Stomach (tissue), 8 donors: ENCODE measurements at regions not wholly inside any gene's neighbourhood (a gene's known extent, or its start where the extent isn't known, plus 50 kb on each side); places are given as distances from the start of the nearest gene placed in this dataset.
A peak's percentile ranks its signal among the peaks of the same experiment; 100 is the strongest.
"Not testable (repeated sequence)": the region's sequence is repeated elsewhere in the genome, so short reads cannot be mapped to it uniquely, and the experiment has no call there.

Experiments used
- DNase-seq, 2 donors: peaks; one replicate each; pipeline versions ENCODE4 v3.0.0 to v3.0.0-alpha.2; 2013 to 2019
- H3K27ac ChIP-seq, 5 donors: fragments of 200-600 bp in 4 of 5; sonication (generic) in 4 of 5; one replicate each; pipeline ENCODE4 v1.5.1; 2013 to 2019; ENCODE audit warnings: mild to moderate bottlenecking in 1 of 5, moderate library complexity in 1 of 5
- H3K27me3 ChIP-seq, 3 donors: fragments of 200-600 bp; sonication (generic); one replicate each; pipeline ENCODE4 v1.5.1; 2017 to 2019; ENCODE audit warnings: mixed run types in 1 of 3
- H3K36me3 ChIP-seq, 4 donors: fragments of 200-600 bp; sonication (generic); 1 replicate in 3 of 4; 2 replicates in 1 of 4; pipeline ENCODE4 v1.5.1; 2016 to 2019
- H3K4me1 ChIP-seq, 4 donors: fragments of 200-600 bp; sonication (generic); one replicate each; pipeline ENCODE4 v1.5.1; 2016 to 2019
- H3K4me3 ChIP-seq, 4 donors: fragments of 200-600 bp; sonication (generic) in 3 of 4; one replicate each; pipeline ENCODE4 v1.5.1; 2016 to 2019; ENCODE audit warnings: mild to moderate bottlenecking in 1 of 4
- H3K9me3 ChIP-seq, 4 donors: fragments of 200-600 bp; sonication (generic); one replicate each; pipeline ENCODE4 v1.5.1; 2016 to 2019
- EP300 ChIP-seq: sonication (generic); formaldehyde crosslinking; IDR thresholded peaks from one replicate; pipeline ENCODE4 v1.6.1; 2017; ENCODE audit warnings: antibody characterized with exemption
- POLR2A ChIP-seq, 4 donors: fragments of 450-650 bp; IDR thresholded peaks; one replicate each; pipeline ENCODE4 v1.6.1; 2016; ENCODE audit warnings: antibody characterized with exemption in 4 of 4, control low read depth in 2 of 4, mild to moderate bottlenecking in 1 of 4, moderate library complexity in 1 of 4
- POLR2AphosphoS5 ChIP-seq, 3 donors: sonication (generic); formaldehyde crosslinking; IDR thresholded peaks; one replicate each; pipeline ENCODE4 v1.6.1; 2016; ENCODE audit warnings: antibody characterized with exemption in 3 of 3
- WGBS, 5 donors: extraction: QIAGEN DNeasy Blood & Tissue Kit in 3 of 5; methylation state at CpG; one replicate each; pipeline versions ENCODE4 v1.1.5 to v1.1.7; 2013 to 2018; 5-methylcytosine and 5-hydroxymethylcytosine counted together
- intact Hi-C: fragments of 100-400 bp; cut with DNase I; formaldehyde crosslinking; loops from one replicate; pipeline ENCODE4 v1.15.1; 2023; ENCODE audit warnings: low total_unique reads
- TF ChIP-seq, protein P1 (sequence below), 7 experiments: fragments of 450-650 bp in 4 of 7; fragments of 200-600 bp in 3 of 7; sonication (generic) in 3 of 7; IDR thresholded peaks; one replicate each; pipeline ENCODE4 v1.5.1; 2016 to 2019; ENCODE audit warnings: antibody characterized with exemption in 7 of 7, control low read depth in 2 of 7, mild to moderate bottlenecking in 1 of 7
- donor health status: healthy with polysubstance abuse.
- donor health status: Bipolar disorder and iron deficiency.
- donor health status: healthy.

- no peak for DNase-seq
- Histone ChIP-seq H3K9me3 (peaks cover 0 to 6% (median 0%) of the 10 kb centered on the region in 4 donors), H3K27ac (no peak overlapping the region), H3K27me3 (no peaks in the 10 kb centered on the region), H3K4me1 (no peaks in the 10 kb centered on the region), H3K4me3 (no peak overlapping the region), H3K36me3 (no peaks in the 10 kb centered on the region)
- 79 to 84% (median 82%) methylated on average over 3 of the region's 3 CpGs for WGBS, 5 donors
- TF ChIP-seq POLR2AphosphoS5 (IDR thresholded peaks at IDR 0.05): no peak
- no peak for TF ChIP-seq POLR2A (IDR thresholded peaks at IDR 0.05)
- TF ChIP-seq EP300: no peak
- TF ChIP-seq, protein P1, sequence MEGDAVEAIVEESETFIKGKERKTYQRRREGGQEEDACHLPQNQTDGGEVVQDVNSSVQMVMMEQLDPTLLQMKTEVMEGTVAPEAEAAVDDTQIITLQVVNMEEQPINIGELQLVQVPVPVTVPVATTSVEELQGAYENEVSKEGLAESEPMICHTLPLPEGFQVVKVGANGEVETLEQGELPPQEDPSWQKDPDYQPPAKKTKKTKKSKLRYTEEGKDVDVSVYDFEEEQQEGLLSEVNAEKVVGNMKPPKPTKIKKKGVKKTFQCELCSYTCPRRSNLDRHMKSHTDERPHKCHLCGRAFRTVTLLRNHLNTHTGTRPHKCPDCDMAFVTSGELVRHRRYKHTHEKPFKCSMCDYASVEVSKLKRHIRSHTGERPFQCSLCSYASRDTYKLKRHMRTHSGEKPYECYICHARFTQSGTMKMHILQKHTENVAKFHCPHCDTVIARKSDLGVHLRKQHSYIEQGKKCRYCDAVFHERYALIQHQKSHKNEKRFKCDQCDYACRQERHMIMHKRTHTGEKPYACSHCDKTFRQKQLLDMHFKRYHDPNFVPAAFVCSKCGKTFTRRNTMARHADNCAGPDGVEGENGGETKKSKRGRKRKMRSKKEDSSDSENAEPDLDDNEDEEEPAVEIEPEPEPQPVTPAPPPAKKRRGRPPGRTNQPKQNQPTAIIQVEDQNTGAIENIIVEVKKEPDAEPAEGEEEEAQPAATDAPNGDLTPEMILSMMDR (IDR thresholded peaks at IDR 0.05): no peak
- intact Hi-C loops: no loop called here
Measured at GRCh38 chr10:18797286-18797685, 138.1 kb downstream of the ARL5B start.

GRCh38 chr10:18822156-18822555 is 162.9 kb downstream of the ARL5B start:
- Histone ChIP-seq H3K27me3 (no peaks in the 10 kb centered on the region), H3K9me3 (peaks cover 0 to 18% (median 0%) of the 10 kb centered on the region in 4 donors), H3K27ac (no peak overlapping the region), H3K4me3 (no peak overlapping the region), H3K4me1 (no peaks in the 10 kb centered on the region), H3K36me3 (no peaks in the 10 kb centered on the region)
- TF ChIP-seq POLR2A (IDR thresholded peaks at IDR 0.05) (no peak), POLR2AphosphoS5 (IDR thresholded peaks at IDR 0.05) (no peak), EP300 (no peak)
- TF ChIP-seq, protein P1 (IDR thresholded peaks at IDR 0.05): no peak
- intact Hi-C loops: no loop called here
- DNase-seq: peak in 1 of 2 donors; percentile 53
- WGBS, 5 donors: 8 to 33% (median 25%) methylated on average over 2 of the region's 2 CpGs

DNA sequence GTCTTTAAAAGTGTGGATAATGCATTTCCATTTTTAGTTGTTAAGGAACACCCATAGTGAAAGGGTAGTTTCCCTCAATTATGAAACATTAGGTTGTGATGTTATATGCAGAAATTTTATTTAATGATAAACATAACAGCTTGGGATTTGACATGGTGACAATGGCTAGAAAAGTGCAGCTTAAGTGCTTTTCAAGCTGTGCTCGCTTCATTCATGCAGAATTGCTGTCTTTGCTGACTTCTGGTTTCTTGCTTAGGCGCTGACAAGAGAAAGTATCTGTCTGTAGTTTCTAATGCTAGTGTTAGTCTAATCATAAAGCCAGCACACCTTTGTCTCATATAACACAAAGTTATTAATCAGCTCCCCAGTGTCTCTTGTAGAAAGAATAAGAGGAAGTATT is 170.0 kb downstream of the ARL5B start:
- no peaks in the 10 kb centered on the region for H3K36me3 ChIP-seq
- H3K9me3 ChIP-seq: peaks cover 0 to under 1% (median 0%) of the 10 kb centered on the region in 4 donors
- no peaks in the 10 kb centered on the region for H3K27me3 ChIP-seq
- WGBS, 5 donors: 61 to 77% (median 67%) methylated on average over 2 of the region's 2 CpGs
- H3K27ac ChIP-seq: no peak overlapping the region
- intact Hi-C loops: no loop called here
- no peak for DNase-seq
- no peak for TF ChIP-seq EP300
- no peak for TF ChIP-seq POLR2A (IDR thresholded peaks at IDR 0.05)
- TF ChIP-seq, protein P1 (IDR thresholded peaks at IDR 0.05): no peak
- no peak for TF ChIP-seq POLR2AphosphoS5 (IDR thresholded peaks at IDR 0.05)
- no peak overlapping the region for H3K4me3 ChIP-seq
- no peaks in the 10 kb centered on the region for H3K4me1 ChIP-seq

GRCh38 chr10:18830277-18830676 is 171.0 kb downstream of the ARL5B start:
- Histone ChIP-seq H3K27me3 (no peaks in the 10 kb centered on the region), H3K4me3 (no peak overlapping the region), H3K36me3 (no peaks in the 10 kb centered on the region), H3K4me1 (no peaks in the 10 kb centered on the region), H3K27ac (no peak overlapping the region), H3K9me3 (peaks cover 0 to under 1% (median 0%) of the 10 kb centered on the region in 4 donors)
- 53 to 71% (median 57%) methylated on average over 2 of the region's 2 CpGs for WGBS, 5 donors
- intact Hi-C loops: no loop called here
- no peak for DNase-seq
- TF ChIP-seq POLR2A (IDR thresholded peaks at IDR 0.05) (no peak), EP300 (no peak), POLR2AphosphoS5 (IDR thresholded peaks at IDR 0.05) (no peak)
- TF ChIP-seq, protein P1 (IDR thresholded peaks at IDR 0.05): no peak

- intact Hi-C loops, H3K4me3 ChIP-seq, H3K4me1 ChIP-seq, DNase-seq, H3K27me3 ChIP-seq, H3K36me3 ChIP-seq, H3K27ac ChIP-seq: not testable (repeated sequence)
- 61 to 79% (median 67%) methylated on average over 7 of the region's 7 CpGs for WGBS, 5 donors
- H3K9me3 ChIP-seq: peaks cover 0 to 12% (median 5%) of the 10 kb centered on the region in 4 donors
Measured at GRCh38 chr10:18856623-18857022, 192.0 kb upstream of the MALRD1 start.
